RWPE2 (cell line): ENCODE measurements at regions not wholly inside any gene's neighbourhood (a gene's known extent, or its start where the extent isn't known, plus 50 kb on each side); places are given as distances from the start of the nearest gene placed in this dataset.

Experiments used
- ATAC-seq: fragments of 200-7000 bp; cut with Tn5 transposase; 3 replicates; pipeline ENCODE4 v1.9.1; 2021; ENCODE audit warnings: low read depth
- DNase-seq: peaks from one replicate; pipeline ENCODE4 v3.0.0-alpha.2; 2020; ENCODE audit warnings: low spot score
- H3K27ac ChIP-seq: fragments of 450-650 bp; 2 replicates; pipeline ENCODE4 v1.5.1; 2017; ENCODE audit warnings: mild to moderate bottlenecking; ENCODE audit not compliant: poor library complexity, severe bottlenecking
- H3K27me3 ChIP-seq: fragments of 250-450 bp; sonication (Bioruptor Pico); 2 replicates; pipeline ENCODE4 v1.5.1; 2021; ENCODE audit warnings: mild to moderate bottlenecking, moderate library complexity; ENCODE audit not compliant: insufficient read depth, poor library complexity, severe bottlenecking
- H3K36me3 ChIP-seq: fragments of 250-450 bp; sonication (Bioruptor Pico); 2 replicates; pipeline ENCODE4 v1.5.1; 2020; ENCODE audit warnings: low read depth, mild to moderate bottlenecking, moderate library complexity
- H3K4me1 ChIP-seq: fragments of 250-450 bp; sonication (Bioruptor Pico); 2 replicates; pipeline ENCODE4 v1.5.1; 2021; ENCODE audit warnings: mild to moderate bottlenecking, moderate library complexity; ENCODE audit not compliant: insufficient read depth, poor library complexity, severe bottlenecking
- H3K4me3 ChIP-seq: fragments of 250-450 bp; sonication (Bioruptor Pico); 2 replicates; pipeline ENCODE4 v1.5.1; 2021; ENCODE audit warnings: mild to moderate bottlenecking, moderate library complexity; ENCODE audit not compliant: severe bottlenecking
- H3K9me3 ChIP-seq: fragments of 250-450 bp; sonication (Bioruptor Pico); 2 replicates; pipeline ENCODE4 v1.5.1; 2021; ENCODE audit warnings: mild to moderate bottlenecking, moderate library complexity; ENCODE audit not compliant: severe bottlenecking
- TF ChIP-seq, protein P1 (sequence below): fragments of 450-650 bp; IDR thresholded peaks from one replicate; pipeline ENCODE4 v1.5.1; 2017; ENCODE audit warnings: mild to moderate bottlenecking, moderate library complexity; ENCODE audit not compliant: poor library complexity, severe bottlenecking

DNA sequence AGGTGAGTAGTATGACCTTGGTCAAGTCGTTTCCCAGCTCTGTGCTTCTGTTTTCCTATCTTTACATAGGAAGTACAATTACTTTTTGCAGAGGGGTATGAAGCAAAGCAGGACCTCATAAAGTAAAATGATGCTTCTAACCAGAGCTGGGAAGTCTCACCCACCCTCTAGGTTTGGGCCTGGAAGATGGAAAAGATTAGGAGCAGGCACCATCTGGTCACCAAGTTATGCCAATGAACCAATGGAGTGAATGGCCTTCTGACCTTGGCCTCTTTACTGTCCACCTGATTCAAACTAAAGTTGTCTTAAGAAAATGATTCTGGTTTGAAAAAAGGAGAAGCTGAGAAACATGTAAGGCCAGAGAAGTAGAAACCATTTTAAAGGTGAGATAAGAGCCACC lies 68.9 kb upstream of the CTNNBL1 start:
- no peaks in the 10 kb centered on the region for H3K36me3 ChIP-seq
- no peak overlapping the region for H3K27ac ChIP-seq
- no peaks in the 10 kb centered on the region for H3K9me3 ChIP-seq
- no peak for ATAC-seq
- DNase-seq = no peak
- TF ChIP-seq, protein P1, sequence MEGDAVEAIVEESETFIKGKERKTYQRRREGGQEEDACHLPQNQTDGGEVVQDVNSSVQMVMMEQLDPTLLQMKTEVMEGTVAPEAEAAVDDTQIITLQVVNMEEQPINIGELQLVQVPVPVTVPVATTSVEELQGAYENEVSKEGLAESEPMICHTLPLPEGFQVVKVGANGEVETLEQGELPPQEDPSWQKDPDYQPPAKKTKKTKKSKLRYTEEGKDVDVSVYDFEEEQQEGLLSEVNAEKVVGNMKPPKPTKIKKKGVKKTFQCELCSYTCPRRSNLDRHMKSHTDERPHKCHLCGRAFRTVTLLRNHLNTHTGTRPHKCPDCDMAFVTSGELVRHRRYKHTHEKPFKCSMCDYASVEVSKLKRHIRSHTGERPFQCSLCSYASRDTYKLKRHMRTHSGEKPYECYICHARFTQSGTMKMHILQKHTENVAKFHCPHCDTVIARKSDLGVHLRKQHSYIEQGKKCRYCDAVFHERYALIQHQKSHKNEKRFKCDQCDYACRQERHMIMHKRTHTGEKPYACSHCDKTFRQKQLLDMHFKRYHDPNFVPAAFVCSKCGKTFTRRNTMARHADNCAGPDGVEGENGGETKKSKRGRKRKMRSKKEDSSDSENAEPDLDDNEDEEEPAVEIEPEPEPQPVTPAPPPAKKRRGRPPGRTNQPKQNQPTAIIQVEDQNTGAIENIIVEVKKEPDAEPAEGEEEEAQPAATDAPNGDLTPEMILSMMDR = no peak
- H3K4me1 ChIP-seq = no peaks in the 10 kb centered on the region
- no peak overlapping the region for H3K4me3 ChIP-seq
- H3K27me3 ChIP-seq = peaks cover 34% of the 10 kb centered on the region

DNA sequence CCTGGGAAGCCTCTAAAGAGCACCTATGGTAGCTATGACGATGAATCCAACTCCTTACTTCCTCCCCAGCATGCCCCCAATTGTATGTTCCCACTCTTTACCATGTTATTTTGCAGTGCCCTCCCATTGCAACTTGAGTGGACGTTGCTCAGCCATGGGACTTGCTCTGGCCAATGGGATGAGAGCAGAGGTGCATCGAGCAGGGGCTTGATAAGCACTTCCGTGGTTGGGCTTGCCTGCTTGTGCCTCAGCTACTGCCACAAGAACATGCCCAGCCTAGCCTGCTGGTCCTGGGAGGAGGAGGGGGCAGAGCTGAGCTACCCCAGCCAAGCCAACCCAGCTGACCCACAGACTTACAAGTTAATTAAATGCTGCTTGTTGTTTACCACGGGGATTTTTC lies 71.1 kb upstream of the CTNNBL1 start:
- Histone ChIP-seq H3K27me3 (peaks cover 34% of the 10 kb centered on the region), H3K4me1 (no peaks in the 10 kb centered on the region), H3K9me3 (no peaks in the 10 kb centered on the region), H3K36me3 (no peaks in the 10 kb centered on the region), H3K4me3 (no peak overlapping the region), H3K27ac (no peak overlapping the region)
- no peak for DNase-seq
- ATAC-seq = peak; percentile 27; the same call in 2 of the 3 replicates
- TF ChIP-seq, protein P1 = no peak

DNA sequence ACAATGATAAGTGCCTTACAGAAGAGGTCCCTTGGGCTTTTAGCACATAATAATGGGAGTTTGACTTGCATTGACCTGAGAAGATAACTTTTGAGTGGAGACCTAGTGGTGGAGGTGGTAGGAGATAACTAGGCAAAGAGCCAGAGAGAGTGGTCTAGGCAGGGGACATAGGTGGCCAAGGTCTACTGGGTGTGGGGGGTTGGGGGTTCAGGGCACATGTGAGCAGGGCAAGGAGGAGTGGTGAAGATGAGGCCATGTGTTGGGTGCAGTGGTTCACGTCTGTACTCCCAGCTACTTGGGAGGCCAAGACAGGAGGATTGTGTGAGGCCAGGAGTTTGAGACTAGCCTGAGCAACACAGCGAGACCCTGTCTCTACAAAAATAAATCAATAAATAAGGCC lies 74.3 kb upstream of the CTNNBL1 start:
- no peaks in the 10 kb centered on the region for H3K36me3 ChIP-seq
- H3K27me3 ChIP-seq = peaks cover 42% of the 10 kb centered on the region
- no peak overlapping the region for H3K27ac ChIP-seq
- H3K4me1 ChIP-seq = no peaks in the 10 kb centered on the region
- no peak for DNase-seq
- TF ChIP-seq, protein P1 = no peak
- no peak overlapping the region for H3K4me3 ChIP-seq
- ATAC-seq = no peak
- H3K9me3 ChIP-seq = peaks cover 4% of the 10 kb centered on the region

DNA sequence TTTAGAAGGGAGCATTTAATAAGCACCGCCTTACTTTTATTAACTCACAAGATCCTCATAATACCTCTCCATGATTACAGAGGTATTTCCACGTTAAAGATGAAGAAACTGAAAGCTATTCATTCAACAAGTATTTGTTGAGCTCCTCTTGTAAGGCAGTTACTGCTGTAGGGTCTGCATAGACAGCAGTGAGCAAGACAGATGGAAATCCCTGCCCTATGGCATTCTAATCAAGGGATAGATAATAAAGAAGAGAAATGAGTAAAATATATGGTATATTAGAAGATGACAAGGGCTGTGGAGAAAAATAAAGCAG lies 77.8 kb upstream of the CTNNBL1 start:
- ATAC-seq = no peak
- no peak overlapping the region for H3K27ac ChIP-seq

DNA sequence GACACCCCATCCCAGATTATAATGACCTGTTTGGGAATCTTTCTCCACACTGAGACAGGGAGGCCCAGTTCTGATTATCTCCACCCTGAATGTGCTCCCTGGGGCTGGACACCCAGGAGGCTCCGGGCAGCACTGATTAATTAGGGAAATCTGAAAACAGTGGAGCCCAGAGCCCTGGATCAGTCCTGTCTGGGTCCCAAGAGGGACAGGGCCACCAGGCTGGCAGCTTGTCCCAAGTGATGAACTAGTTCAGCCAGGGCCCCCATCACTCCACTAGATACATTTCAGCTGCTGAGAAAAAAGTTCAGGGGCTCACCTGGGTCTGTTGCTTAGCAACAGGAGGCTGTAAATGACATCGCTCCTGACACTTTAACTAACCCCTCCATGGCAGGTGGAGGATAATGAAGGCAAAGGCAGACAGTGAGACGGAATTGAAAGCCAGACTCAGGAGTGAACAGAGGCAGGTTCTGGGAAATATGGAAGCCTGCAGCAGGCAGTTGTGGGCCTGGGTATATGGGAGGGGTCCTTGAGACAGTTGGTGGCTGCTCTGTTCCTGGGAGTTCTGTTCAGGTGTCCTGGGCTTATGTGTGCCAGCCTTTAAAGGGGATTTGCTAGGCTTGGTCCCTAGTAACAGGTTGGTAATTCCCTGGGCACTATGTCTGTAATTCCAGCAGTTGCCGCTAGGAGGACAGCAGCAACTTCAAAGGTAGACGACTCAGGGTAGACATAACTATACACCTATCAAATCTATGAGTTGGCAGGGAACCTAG lies 78.3 kb upstream of the CTNNBL1 start:
- ATAC-seq = no peak
- Histone ChIP-seq H3K27ac (no peak overlapping the region), H3K36me3 (no peaks in the 10 kb centered on the region), H3K9me3 (peaks cover 4% of the 10 kb centered on the region), H3K4me3 (no peak overlapping the region), H3K27me3 (peaks cover 29% of the 10 kb centered on the region), H3K4me1 (no peaks in the 10 kb centered on the region)
- no peak for DNase-seq
- TF ChIP-seq, protein P1 = peak; percentile 71

More for the DNA sequence above, 77.8 kb upstream of the CTNNBL1 start:
- TF ChIP-seq, protein P1 = peak; percentile 47
- H3K4me1 ChIP-seq = no peaks in the 10 kb centered on the region
- no peaks in the 10 kb centered on the region for H3K36me3 ChIP-seq
- no peak for DNase-seq
- no peak overlapping the region for H3K4me3 ChIP-seq
- H3K27me3 ChIP-seq = peaks cover 32% of the 10 kb centered on the region
- peaks cover 4% of the 10 kb centered on the region for H3K9me3 ChIP-seq
